IPS-11a (cell line): ENCODE measurements at regions not wholly inside any gene's neighbourhood (a gene's known extent, or its start where the extent isn't known, plus 50 kb on each side); places are given as distances from the start of the nearest gene placed in this dataset.
"Not testable (repeated sequence)": the region's sequence is repeated elsewhere in the genome, so short reads cannot be mapped to it uniquely, and the experiment has no call there.

ENCODE experiments used
- H3K4me3 ChIP-seq: one replicate; pipeline ENCODE4 v1.5.1; 2013; ENCODE audit warnings: low read depth, low read length, control low read depth

DNA sequence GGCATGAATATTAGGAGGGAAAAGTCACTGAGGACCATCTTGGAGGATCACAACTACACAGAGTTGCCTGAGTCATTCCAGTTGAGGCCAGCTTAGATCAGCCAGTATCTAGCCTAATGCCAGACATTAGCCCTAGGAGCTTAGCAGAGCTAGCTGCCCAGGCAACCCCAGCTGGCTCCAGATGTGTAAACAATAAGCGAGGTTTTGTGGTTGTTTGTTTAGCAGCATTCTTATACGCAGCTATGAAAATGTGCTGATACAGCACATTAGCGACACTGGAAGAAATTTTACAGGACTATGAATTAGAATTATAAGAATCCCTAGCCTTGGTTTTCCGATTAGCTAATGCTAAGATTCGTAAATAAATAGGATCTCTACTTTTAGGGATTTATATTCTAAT lies 59.3 kb downstream of the BTBD3 start:
- H3K4me3 ChIP-seq, result no peak overlapping the region

DNA sequence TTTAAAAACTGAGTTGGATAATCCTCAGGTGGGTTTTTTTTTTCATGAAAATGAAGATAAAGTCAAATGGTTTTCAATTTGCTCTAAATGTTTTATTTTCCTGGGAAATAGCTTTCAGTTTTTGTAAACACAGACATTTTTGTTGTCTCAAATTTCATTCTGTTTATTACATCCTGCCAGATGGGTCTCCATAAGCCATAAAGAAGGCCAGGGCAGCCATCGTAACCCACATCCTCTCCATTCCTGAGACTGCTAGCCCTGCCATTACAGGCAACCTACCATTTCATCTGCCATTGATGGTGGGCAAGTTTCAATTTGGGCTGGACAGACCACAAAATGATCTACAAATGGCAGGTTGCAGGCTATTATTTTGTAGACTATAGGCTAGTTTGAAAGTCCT lies 60.8 kb downstream of the BTBD3 start:
- no peak overlapping the region for H3K4me3 ChIP-seq

DNA sequence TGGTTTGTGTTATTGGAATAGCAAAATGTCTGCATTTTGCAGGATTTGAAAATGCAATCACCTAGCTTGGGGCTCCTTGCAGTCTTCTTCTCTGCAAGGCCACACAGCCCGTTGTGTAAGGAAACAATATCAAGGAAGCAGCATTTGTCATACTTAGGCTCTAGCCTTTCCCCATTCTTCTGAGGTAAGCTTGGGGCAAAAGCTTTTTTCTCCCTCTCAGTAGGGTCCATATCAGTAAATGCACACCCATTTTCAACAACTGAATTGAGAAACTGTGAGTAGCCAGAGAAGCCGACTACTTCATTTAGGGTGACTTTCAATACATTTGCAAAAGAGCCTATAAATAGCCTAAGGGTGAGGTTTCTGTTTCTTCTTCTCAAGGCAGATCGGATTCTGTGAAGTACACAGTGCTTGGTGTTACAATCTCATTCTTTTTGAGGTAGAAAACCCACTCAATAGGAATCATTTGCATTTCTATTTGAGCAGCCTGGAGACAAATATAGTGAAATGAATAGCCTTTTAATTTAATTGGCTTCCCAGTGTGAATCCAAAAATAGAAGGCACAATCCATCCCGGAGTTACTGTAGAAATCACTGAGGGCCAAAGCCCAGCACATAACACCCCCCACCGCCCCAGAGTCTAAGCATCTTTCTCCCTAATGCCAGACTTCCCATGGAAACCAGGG lies 61.8 kb downstream of the BTBD3 start:
- H3K4me3 ChIP-seq, result no peak overlapping the region

DNA sequence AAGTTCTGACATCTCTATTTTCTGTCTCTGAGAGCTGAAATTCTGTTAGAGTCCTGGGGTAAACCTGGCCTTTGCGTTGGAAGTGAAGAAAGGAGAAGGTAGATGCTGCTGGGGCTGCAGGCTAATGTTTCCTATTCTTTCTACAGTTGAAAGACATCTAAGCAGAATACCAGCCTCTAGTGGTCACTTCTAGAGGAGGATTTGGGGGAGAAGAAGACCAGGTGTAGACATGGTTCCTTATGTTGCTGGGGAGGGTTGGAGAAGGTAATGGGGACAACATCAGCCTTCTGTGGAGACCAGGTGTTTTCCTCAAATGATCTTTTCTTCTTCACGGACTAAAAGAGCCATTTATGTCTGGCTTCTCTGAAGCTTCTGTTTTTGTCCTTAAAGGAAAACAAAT lies 62.6 kb downstream of the BTBD3 start:
- no peak overlapping the region for H3K4me3 ChIP-seq

DNA sequence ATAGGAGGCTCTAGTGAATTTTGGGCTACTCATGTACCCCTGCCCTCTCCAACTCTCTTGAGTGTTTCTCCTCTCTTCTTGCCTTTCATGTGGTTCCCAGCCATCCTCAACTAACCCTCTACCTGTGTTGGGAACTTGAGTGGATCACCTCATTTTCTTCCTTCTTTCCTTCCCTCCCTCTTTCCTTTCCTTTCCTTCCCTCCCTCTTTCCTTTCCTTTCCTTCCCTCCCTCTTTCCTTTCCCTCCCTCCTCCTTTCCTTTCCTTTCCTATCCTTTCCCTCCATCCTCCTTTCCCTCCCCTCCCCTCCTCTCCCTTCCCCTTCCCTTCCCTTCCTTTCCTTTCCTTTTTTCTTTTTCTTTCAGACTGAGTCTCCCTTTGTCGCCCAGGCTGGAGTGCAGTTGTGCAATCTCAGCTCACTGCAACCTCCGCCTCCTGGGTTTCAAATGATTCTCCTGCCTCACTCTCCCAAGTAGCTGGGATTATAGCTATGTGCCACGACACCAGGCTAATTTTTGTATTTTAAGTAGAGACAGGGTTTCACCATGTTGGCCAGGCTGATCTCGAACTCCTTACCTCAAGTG lies 63.8 kb downstream of the BTBD3 start:
- no peak overlapping the region for H3K4me3 ChIP-seq

DNA sequence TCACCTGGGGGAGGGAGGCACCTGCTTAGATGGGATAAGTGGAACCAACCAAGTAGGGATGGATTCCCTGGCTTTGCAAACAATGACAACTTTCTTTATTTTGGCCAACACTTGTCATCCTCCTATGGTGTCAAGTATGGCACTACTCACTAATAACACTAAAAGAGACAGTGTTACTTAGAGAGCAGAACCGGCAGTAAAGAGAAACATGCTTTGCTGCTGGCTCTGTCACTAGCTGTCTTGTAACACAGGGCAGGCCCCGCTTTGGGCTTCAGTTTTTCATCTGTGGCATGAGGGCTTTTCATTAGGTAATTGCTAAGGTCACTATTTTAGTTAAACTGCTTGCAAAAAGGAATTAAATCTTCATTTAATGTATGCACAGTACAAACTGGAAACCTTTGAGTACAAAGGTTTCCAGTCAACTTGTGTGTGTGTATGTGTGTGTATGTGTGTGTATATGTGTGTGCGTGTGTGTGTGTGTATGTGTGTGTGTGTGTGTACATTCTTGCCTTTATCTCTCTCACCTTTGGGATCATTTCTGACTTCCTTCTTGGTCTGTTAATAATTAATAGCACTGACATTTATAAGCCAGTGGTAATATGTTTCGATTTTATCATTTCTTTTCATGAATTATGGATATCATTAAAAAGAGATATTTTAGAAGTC lies 64.7 kb downstream of the BTBD3 start:
- H3K4me3 ChIP-seq, result no peak overlapping the region

DNA sequence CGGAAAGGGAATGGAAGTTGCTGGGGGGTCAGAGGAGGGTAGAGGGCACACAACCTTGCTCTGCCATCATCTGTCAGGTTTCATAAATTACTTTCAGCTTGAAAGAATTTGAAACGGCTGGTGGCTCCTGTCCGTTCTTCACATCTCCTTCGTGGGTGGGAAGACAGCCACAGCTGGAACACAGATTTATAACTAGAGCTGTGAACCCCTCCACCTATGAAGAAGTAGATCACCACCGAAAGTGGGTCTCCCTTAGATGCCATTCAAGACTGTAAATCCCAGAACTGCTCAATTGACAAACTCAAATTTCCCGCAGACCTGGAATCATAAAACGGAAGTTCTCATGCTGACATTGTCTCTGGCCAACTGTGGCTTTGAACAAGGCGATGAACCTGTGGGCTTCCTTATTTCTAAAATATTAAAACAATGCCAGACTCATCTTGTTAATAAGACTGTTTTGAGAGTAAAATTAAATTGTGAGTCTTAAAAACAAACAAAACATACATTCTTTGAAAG lies 65.3 kb downstream of the BTBD3 start:
- H3K4me3 ChIP-seq, result no peak overlapping the region

DNA sequence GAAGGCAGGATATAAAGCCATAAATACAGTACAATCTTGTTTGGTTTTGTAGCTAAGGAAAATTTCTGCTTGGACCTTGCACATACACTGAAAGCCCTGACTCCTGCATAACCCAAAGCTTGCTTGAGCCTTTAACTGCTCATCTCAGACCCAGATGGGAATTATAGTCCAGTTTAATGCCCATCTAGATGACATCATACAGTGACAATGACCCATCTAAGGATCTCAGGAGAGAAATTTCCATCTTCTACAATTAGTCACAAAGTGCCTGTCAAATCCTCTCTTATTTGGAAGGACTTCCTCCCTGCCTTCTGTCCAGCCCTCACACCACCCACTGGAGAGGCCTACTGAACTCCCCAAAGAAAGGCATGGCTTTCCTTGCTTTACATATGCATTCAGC lies 69.3 kb downstream of the BTBD3 start:
- H3K4me3 ChIP-seq, result no peak overlapping the region

DNA sequence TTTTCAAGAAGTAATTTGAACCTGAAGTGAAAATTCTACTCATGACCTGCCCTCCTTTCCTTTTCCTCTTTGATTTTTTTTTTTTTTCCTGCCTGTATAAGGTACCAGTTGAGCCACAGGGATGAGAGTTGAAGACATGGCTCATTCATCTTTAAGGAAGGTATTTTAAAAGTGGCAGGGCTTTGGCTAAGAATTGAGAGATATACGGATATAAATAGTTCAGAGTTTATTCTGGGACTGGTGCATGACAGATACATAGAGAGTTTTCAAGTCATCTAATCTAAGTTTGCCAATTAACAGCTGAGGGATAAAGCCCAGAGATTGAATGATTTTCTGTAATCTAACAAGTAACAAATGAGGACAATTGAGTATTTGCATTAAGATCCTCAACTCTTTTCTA lies 69.8 kb downstream of the BTBD3 start:
- no peak overlapping the region for H3K4me3 ChIP-seq

DNA sequence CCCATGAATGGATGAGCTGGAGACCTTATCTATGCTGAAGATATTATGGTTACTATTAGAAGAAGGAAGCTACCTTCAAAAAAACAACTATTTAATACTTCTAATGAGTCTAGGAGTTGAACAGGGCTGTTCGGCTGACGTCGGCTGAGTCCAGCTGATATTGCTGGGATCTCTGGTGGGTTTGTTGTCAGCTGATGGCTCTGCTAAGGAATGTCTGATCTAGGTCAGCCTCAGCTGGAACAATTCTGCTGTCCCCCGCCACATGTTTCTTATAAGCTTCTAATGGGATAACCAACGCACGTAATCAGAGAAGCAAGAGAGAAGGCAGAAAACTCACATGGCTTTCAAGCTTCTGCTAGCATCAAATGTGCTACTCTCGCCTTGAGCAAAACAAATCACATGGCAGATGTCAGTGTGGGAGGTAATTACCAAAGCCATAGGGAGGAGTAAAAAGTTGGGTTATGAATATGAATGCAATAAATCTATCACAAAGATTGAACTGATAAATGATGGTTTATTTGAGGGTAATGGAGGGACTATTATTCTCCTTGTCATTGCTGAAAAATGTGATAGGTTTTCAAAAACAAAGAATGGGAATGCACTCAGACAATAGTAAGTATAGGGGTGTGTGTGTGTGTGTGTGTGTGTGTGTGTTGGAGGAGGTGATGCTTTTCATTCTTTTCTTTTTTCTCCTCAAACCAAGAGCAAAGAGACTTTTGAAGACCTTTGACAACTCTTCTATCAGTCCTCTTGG lies 71.5 kb downstream of the BTBD3 start:
- no peak overlapping the region for H3K4me3 ChIP-seq

DNA sequence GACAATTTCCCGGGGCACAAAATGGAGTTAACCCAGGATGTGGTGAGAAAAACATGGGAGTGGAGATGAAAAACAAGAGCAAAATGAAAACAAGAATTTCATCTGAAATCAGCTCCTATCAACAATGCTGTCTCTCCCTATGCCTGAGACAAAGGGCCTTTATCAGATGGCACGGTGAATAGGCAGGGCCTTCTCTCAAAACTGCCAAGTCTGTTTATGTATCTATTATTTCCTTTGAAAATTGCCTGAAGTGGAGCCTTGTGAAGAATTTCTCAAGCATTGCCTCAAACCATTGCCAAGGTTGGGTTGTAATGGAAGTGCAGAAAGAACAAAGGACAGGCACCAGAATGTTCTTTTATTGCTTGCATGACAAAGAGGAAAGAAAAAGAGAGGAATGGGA lies 74.7 kb downstream of the BTBD3 start:
- no peak overlapping the region for H3K4me3 ChIP-seq

DNA sequence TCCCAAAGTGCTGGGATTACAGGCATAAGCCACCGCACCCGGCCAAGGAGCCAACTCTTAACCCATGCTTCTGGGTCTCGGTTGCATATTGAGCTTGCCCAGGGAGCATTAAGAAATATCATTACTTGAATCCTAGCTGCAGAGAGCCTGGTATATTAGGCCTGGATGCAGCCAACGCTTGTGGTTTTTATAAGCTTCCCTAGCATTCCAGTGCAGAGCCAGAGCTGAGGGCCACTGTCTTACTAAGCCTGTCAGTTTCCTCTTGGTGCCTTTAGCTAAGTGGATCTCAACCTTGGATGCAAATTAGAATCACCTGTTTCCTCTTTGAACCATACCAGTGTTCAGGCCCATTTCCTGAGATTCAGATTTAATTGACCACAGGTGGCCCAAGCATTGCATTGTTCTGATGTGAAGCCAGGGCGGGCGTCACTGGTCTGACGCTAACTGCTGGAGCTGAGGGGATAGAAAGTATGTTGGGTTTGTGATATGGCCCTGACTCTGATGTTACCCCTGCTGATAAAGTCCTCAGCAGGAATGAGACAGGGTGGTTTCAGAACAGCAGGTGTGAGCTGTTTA lies 76.3 kb downstream of the BTBD3 start:
- no peak overlapping the region for H3K4me3 ChIP-seq

DNA sequence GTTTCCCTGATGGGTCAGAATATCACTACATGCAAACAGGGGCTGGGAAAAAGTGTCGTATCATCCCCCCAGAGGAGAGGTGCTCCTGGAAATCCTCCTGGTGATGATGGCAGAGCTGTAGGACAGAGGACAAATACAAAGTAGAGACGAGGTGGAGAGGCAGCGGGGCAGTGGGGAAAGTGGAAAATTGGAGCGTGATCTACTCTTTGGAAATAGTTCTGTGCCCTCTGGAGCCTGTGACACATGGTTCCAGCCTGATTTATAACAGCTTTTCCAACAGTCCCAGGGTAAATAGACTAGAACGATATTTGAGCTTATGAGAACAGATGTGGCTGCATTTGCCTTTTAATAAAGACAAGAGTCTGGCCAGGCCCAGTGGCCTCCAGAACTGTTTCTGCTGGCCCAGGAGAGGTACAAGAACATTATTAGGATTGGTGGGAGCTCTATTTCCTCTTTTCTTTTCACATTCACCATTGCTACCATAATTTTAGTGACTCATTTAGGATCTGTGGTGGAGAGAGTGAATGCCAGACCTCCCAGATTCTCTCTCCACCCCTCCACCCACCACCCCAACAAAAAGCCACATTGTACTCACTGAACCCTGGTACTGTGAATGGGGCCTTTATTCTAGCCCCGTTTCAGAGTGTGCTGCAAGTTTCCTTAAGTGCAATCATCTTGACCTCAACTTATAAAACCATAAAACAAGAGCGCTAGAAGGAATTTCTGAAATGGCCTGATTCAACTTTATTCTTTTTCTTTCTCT lies 78.3 kb downstream of the BTBD3 start:
- no peak overlapping the region for H3K4me3 ChIP-seq

DNA sequence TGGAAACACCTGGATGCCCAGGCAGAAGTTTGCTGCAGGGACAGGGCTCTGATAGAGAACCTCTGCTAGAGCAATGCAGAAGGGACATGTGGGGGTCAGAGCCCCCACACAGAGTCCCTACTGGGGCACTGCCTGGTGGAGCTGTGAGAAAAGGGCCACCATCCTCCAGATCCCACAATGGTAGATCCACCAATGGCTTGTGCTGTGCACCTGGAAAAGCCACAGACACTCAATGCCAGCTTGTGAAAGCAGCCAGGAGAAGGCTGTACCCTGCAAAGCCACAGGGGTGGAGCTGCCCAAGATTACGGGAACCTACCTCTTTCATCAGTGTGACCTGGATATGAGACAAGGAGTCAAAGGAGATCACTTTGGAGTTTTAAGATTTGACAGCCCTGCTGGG lies 87.1 kb downstream of the BTBD3 start:
- H3K4me3 ChIP-seq, result not testable (repeated sequence)

DNA sequence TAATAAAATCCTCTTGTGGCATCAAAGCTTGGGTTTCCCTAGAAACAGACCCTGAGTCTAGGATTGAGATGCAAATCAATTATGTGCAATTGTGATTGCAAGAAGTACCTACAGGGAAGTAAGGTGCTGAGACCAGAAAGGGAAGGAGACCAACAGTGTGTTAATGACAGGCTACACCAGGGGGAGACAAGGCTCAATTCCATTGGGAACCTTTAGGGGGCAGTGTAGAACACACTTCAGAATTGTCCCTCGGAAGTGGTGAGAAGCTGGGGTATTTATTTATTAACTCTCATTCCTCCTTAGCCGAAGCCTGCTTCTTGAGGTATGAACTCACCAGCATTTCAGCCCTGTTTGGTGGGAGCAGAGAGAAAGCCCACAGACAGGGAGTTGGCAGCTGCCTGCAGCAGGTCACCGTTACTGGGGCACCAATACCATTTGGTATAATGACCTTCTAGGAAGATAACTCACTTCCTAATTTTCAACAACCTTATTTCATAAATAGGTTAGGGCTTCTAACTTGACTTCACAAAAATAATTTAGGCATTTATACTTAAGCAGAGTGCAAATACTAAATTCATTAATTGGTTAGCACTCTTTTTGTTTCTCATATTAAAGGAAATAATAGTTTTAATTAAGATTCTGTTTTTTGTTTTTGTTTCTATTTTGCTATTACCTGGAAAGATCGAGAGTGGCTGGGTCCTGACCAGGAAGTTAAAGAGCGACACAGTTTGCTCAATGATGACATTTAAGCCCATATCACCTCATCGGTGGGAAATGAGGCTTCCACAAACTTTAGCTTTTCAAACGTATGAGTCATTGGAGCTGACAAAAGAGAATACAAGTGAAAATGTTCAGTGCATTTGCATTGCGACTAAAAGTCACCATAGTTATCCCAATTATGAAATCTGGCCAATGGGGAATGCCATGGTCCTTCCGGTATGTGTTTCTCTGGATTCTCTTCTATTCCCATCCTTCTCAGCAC lies 94.8 kb downstream of the BTBD3 start:
- H3K4me3 ChIP-seq, result no peak overlapping the region

DNA sequence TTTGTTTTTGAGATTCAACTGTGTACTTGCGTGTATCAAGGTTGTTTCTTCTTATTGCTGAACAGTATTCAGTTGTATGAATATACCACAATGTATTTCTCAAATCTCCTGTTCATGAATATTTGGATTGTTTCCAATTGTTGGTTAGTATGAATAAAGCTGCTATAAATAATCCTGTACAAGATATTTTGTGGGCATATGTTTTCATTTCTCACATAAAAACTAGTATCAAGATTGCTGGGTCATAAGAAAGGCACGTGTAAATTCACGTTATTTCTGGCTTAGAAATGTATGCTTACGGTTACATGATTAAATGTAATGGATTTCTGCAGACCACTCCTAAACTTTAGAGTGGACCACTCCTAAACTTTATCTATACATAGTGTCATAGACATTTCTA lies 96.6 kb downstream of the BTBD3 start:
- no peak overlapping the region for H3K4me3 ChIP-seq

DNA sequence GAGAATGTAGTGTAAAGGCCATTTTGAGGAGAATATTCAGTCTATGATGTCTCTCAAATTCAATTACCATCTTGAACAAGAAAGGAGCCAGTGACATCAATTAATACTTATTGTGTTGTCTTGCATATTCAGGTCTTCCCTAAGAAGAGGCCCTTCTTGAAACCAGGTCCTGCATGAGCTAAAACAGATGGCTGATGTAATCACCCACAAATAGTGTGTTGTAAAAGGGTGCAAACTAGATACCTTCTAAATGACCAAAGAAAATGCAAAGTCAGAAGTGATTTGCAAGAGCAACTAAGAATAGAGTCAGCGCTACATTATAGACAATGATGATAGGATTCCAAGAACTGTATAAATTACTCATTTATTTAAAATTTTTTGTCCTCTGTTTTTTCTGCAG lies 97.0 kb downstream of the BTBD3 start:
- no peak overlapping the region for H3K4me3 ChIP-seq

DNA sequence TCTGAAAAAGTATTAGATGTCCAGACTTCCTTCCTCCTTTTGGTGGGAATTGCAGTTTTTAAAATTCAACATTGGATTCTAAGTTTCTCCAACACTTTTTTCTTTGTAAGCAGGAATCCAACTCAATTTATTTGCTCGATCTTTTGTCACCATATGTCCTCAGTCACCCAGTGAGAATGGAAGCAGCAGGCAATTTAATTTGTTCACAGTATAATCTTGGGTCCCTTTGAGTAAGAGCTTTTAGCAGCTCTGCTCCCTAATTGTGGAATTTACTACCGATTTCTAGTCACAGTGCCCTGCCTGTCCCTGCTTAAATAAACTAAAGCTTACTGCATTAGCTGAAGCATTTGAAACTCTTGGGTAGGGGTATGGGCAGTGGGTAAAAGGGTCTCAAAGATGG lies 98.6 kb downstream of the BTBD3 start:
- H3K4me3 ChIP-seq, result no peak overlapping the region

DNA sequence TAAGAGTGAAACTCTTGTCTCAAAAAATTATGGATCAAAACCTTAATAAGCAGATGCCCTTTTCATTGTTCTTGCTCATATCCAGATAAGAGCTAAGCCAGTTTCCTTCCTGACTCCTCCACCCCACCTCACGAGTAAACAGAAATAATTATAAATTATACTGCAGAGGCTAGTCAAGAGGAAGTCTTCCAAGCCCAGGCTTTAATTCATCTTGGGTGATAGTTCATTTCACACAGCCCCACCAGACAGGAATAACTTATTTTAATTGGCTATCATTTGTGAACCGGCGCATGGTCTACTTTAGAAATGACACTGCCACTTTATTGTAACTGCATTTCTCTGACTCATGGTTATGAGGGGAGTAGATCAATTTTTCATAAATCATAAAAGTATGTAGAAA lies 102.0 kb downstream of the BTBD3 start:
- H3K4me3 ChIP-seq, result no peak overlapping the region
